NB4 (cell line): ENCODE measurements at regions not wholly inside any gene's neighbourhood (a gene's known extent, or its start where the extent isn't known, plus 50 kb on each side); places are given as distances from the start of the nearest gene placed in this dataset.

Experiments used
- DNase-seq: peaks from one replicate; pipeline ENCODE4 v3.0.0; 2010; ENCODE audit warnings: low read depth
- H3K4me3 ChIP-seq: one replicate; pipeline ENCODE4 v1.5.1; 2011; ENCODE audit warnings: mild to moderate bottlenecking, low read depth, low read length, moderate library complexity
- CTCF ChIP-seq: IDR thresholded peaks from one replicate; pipeline ENCODE4 v1.5.1; 2012; ENCODE audit warnings: low read depth, low read length
- MAX ChIP-seq: IDR thresholded peaks from 2 replicates; pipeline ENCODE4 v1.6.1; 2011; ENCODE audit warnings: low read depth, low read length
- MYC ChIP-seq: IDR thresholded peaks from 2 replicates; pipeline ENCODE4 v1.6.1; 2011; ENCODE audit warnings: low read depth, low read length
- POLR2A ChIP-seq: IDR thresholded peaks from 2 replicates; pipeline ENCODE4 v1.6.1; 2011; ENCODE audit warnings: mild to moderate bottlenecking; ENCODE audit not compliant: insufficient read length; ENCODE audit errors: extremely low read depth

- no peak for TF ChIP-seq MAX
- TF ChIP-seq POLR2A: no peak
- TF ChIP-seq MYC: no peak
- TF ChIP-seq CTCF: no peak
- no peak overlapping the region for H3K4me3 ChIP-seq
- DNase-seq: no peak
Measured at GRCh38 chr4:33878710-33879109, 2365.6 kb downstream of the ARAP2 start.

- TF ChIP-seq CTCF (no peak), POLR2A (no peak), MYC (no peak), MAX (no peak)
- H3K4me3 ChIP-seq: no peak overlapping the region
- no peak for DNase-seq
Measured at GRCh38 chr4:33881176-33881575, 2363.1 kb downstream of the ARAP2 start.

GRCh38 chr4:33882246-33882990 is 2361.9 kb downstream of the ARAP2 start:
- no peak overlapping the region for H3K4me3 ChIP-seq
- DNase-seq: no peak
- TF ChIP-seq MYC: no peak
- TF ChIP-seq CTCF: no peak
- no peak for TF ChIP-seq POLR2A
- TF ChIP-seq MAX: no peak

- no peak for TF ChIP-seq MYC
- no peak for TF ChIP-seq CTCF
- TF ChIP-seq MAX: no peak
- TF ChIP-seq POLR2A: no peak
- no peak overlapping the region for H3K4me3 ChIP-seq
- no peak for DNase-seq
Measured at GRCh38 chr4:33883111-33883510, 2361.2 kb downstream of the ARAP2 start.

- no peak overlapping the region for H3K4me3 ChIP-seq
- no peak for DNase-seq
- TF ChIP-seq MAX (no peak), POLR2A (no peak), MYC (no peak), CTCF (no peak)
Measured at GRCh38 chr4:33886356-33886755, 2358.0 kb downstream of the ARAP2 start.
